ENCODE measurements at regions not wholly inside any gene's neighbourhood (a gene's known extent, or its start where the extent isn't known, plus 50 kb on each side); places are given as distances from the start of the nearest gene placed in this dataset.
"Not testable (repeated sequence)": the region's sequence is repeated elsewhere in the genome, so short reads cannot be mapped to it uniquely, and the experiment has no call there.

GRCh38 chr9:94387338-94388010 is 59.0 kb upstream of the NUTM2F start:
- H4K20me1 ChIP-seq (ENCODE audit: control insufficient read depth, extremely low read depth, insufficient read depth, low read length); H3K27ac ChIP-seq (ENCODE audit: insufficient read depth, low read length); H3K4me1 ChIP-seq (ENCODE audit: control insufficient read depth, extremely low read depth, insufficient read depth, low read length); H3K9me3 ChIP-seq (ENCODE audit: control insufficient read depth, insufficient read depth, low read depth, low read length); H3K4me2 ChIP-seq (ENCODE audit: extremely low read depth, insufficient read depth, low read length); H3K4me3 ChIP-seq (replicated peaks in 1 of 4; ENCODE audit: control extremely low read depth in 1 of 4, insufficient read depth in 1 of 4, low read depth in 3 of 4, low read length in 4 of 4); H2AFZ ChIP-seq (ENCODE audit: low read length); H3K9ac ChIP-seq (ENCODE audit: insufficient read depth, low read length); H3K36me3 ChIP-seq (ENCODE audit: control insufficient read depth, insufficient read depth, low read length); DNase-seq (ENCODE audit: low read depth in 2 of 2); H3K27me3 ChIP-seq (ENCODE audit: control insufficient read depth, insufficient read depth, low read length): not testable (repeated sequence)
- peaks cover 13% of the 10 kb centered on the region for H3K79me2 ChIP-seq (ENCODE audit: control insufficient read depth, insufficient read depth, low read length)

GRCh38 chr9:94388011-94388406 is 59.6 kb upstream of the NUTM2F start:
- H3K27ac ChIP-seq (ENCODE audit: insufficient read depth, low read length); H3K9me3 ChIP-seq (ENCODE audit: control insufficient read depth, insufficient read depth, low read depth, low read length); H3K9ac ChIP-seq (ENCODE audit: insufficient read depth, low read length); H3K4me3 ChIP-seq (replicated peaks in 1 of 4; ENCODE audit: control extremely low read depth in 1 of 4, insufficient read depth in 1 of 4, low read depth in 3 of 4, low read length in 4 of 4); H4K20me1 ChIP-seq (ENCODE audit: control insufficient read depth, extremely low read depth, insufficient read depth, low read length); H2AFZ ChIP-seq (ENCODE audit: low read length); H3K27me3 ChIP-seq (ENCODE audit: control insufficient read depth, insufficient read depth, low read length); H3K36me3 ChIP-seq (ENCODE audit: control insufficient read depth, insufficient read depth, low read length); DNase-seq (ENCODE audit: low read depth in 2 of 2); H3K4me1 ChIP-seq (ENCODE audit: control insufficient read depth, extremely low read depth, insufficient read depth, low read length); H3K4me2 ChIP-seq (ENCODE audit: extremely low read depth, insufficient read depth, low read length): not testable (repeated sequence)
- peaks cover 13% of the 10 kb centered on the region for H3K79me2 ChIP-seq (ENCODE audit: control insufficient read depth, insufficient read depth, low read length)

- H3K4me2 ChIP-seq (ENCODE audit: extremely low read depth, insufficient read depth, low read length); H2AFZ ChIP-seq (ENCODE audit: low read length); H3K4me3 ChIP-seq (replicated peaks in 1 of 4; ENCODE audit: control extremely low read depth in 1 of 4, insufficient read depth in 1 of 4, low read depth in 3 of 4, low read length in 4 of 4); H3K4me1 ChIP-seq (ENCODE audit: control insufficient read depth, extremely low read depth, insufficient read depth, low read length); H3K9ac ChIP-seq (ENCODE audit: insufficient read depth, low read length); H4K20me1 ChIP-seq (ENCODE audit: control insufficient read depth, extremely low read depth, insufficient read depth, low read length); H3K79me2 ChIP-seq (ENCODE audit: control insufficient read depth, insufficient read depth, low read length); DNase-seq (ENCODE audit: low read depth in 2 of 2); H3K27ac ChIP-seq (ENCODE audit: insufficient read depth, low read length); H3K36me3 ChIP-seq (ENCODE audit: control insufficient read depth, insufficient read depth, low read length); H3K27me3 ChIP-seq (ENCODE audit: control insufficient read depth, insufficient read depth, low read length); H3K9me3 ChIP-seq (ENCODE audit: control insufficient read depth, insufficient read depth, low read depth, low read length): not testable (repeated sequence)
These were observed 62.1 kb upstream of the NUTM2F start for GRCh38 chr9:94390425-94391098.

GRCh38 chr9:94392971-94393624 is 64.7 kb upstream of the NUTM2F start:
- not testable (repeated sequence) for H3K9ac ChIP-seq (ENCODE audit: insufficient read depth, low read length); H4K20me1 ChIP-seq (ENCODE audit: control insufficient read depth, extremely low read depth, insufficient read depth, low read length); H3K27me3 ChIP-seq (ENCODE audit: control insufficient read depth, insufficient read depth, low read length); H3K9me3 ChIP-seq (ENCODE audit: control insufficient read depth, insufficient read depth, low read depth, low read length); H3K27ac ChIP-seq (ENCODE audit: insufficient read depth, low read length); H3K4me3 ChIP-seq (replicated peaks in 1 of 4; ENCODE audit: control extremely low read depth in 1 of 4, insufficient read depth in 1 of 4, low read depth in 3 of 4, low read length in 4 of 4); H3K36me3 ChIP-seq (ENCODE audit: control insufficient read depth, insufficient read depth, low read length); H3K4me2 ChIP-seq (ENCODE audit: extremely low read depth, insufficient read depth, low read length); H3K79me2 ChIP-seq (ENCODE audit: control insufficient read depth, insufficient read depth, low read length); H2AFZ ChIP-seq (ENCODE audit: low read length); H3K4me1 ChIP-seq (ENCODE audit: control insufficient read depth, extremely low read depth, insufficient read depth, low read length); DNase-seq (ENCODE audit: low read depth in 2 of 2)

GRCh38 chr9:94397766-94398379 is 69.4 kb upstream of the NUTM2F start:
- not testable (repeated sequence) for H3K4me1 ChIP-seq (ENCODE audit: control insufficient read depth, extremely low read depth, insufficient read depth, low read length); H2AFZ ChIP-seq (ENCODE audit: low read length); H3K4me3 ChIP-seq (replicated peaks in 1 of 4; ENCODE audit: control extremely low read depth in 1 of 4, insufficient read depth in 1 of 4, low read depth in 3 of 4, low read length in 4 of 4); H3K9ac ChIP-seq (ENCODE audit: insufficient read depth, low read length); H3K79me2 ChIP-seq (ENCODE audit: control insufficient read depth, insufficient read depth, low read length); H3K9me3 ChIP-seq (ENCODE audit: control insufficient read depth, insufficient read depth, low read depth, low read length); H3K27ac ChIP-seq (ENCODE audit: insufficient read depth, low read length); H3K27me3 ChIP-seq (ENCODE audit: control insufficient read depth, insufficient read depth, low read length); DNase-seq (ENCODE audit: low read depth in 2 of 2); H3K4me2 ChIP-seq (ENCODE audit: extremely low read depth, insufficient read depth, low read length); H3K36me3 ChIP-seq (ENCODE audit: control insufficient read depth, insufficient read depth, low read length); H4K20me1 ChIP-seq (ENCODE audit: control insufficient read depth, extremely low read depth, insufficient read depth, low read length)

GRCh38 chr9:94400461-94400860 is 72.0 kb upstream of the NUTM2F start:
- not testable (repeated sequence) for H3K9me3 ChIP-seq (ENCODE audit: control insufficient read depth, insufficient read depth, low read depth, low read length); DNase-seq (ENCODE audit: low read depth in 2 of 2); H4K20me1 ChIP-seq (ENCODE audit: control insufficient read depth, extremely low read depth, insufficient read depth, low read length); H3K4me2 ChIP-seq (ENCODE audit: extremely low read depth, insufficient read depth, low read length); H3K4me1 ChIP-seq (ENCODE audit: control insufficient read depth, extremely low read depth, insufficient read depth, low read length); H3K4me3 ChIP-seq (replicated peaks in 1 of 4; ENCODE audit: control extremely low read depth in 1 of 4, insufficient read depth in 1 of 4, low read depth in 3 of 4, low read length in 4 of 4); H3K79me2 ChIP-seq (ENCODE audit: control insufficient read depth, insufficient read depth, low read length); H2AFZ ChIP-seq (ENCODE audit: low read length); H3K27me3 ChIP-seq (ENCODE audit: control insufficient read depth, insufficient read depth, low read length); H3K9ac ChIP-seq (ENCODE audit: insufficient read depth, low read length); H3K36me3 ChIP-seq (ENCODE audit: control insufficient read depth, insufficient read depth, low read length); H3K27ac ChIP-seq (ENCODE audit: insufficient read depth, low read length)

Data from fibroblast of lung (primary cell).